IPS DF 6.9 (cell line): ENCODE measurements at regions not wholly inside any gene's neighbourhood (a gene's known extent, or its start where the extent isn't known, plus 50 kb on each side); places are given as distances from the start of the nearest gene placed in this dataset.
"Not testable (repeated sequence)": the region's sequence is repeated elsewhere in the genome, so short reads cannot be mapped to it uniquely, and the experiment has no call there.

Experiments used
- DNase-seq: peaks from one replicate; pipeline ENCODE4 v3.0.0-alpha.2; 2013; ENCODE audit warnings: low read depth, low spot score
- H3K27ac ChIP-seq: one replicate; pipeline ENCODE4 v1.5.1; 2013; ENCODE audit warnings: low read length, control low read depth
- H3K27me3 ChIP-seq: 2 replicates; pipeline ENCODE4 v1.6.1; 2013; ENCODE audit warnings: mild to moderate bottlenecking, low read length; ENCODE audit not compliant: control insufficient read depth, insufficient read depth
- H3K36me3 ChIP-seq: 2 replicates; pipeline ENCODE4 v1.6.1; 2013; ENCODE audit warnings: low read length; ENCODE audit not compliant: control insufficient read depth, insufficient read depth
- H3K4me1 ChIP-seq: 2 replicates; pipeline ENCODE4 v1.6.1; 2013; ENCODE audit warnings: low read length; ENCODE audit not compliant: control insufficient read depth, insufficient read depth
- H3K4me3 ChIP-seq: 2 replicates; pipeline ENCODE4 v1.5.1; 2013; ENCODE audit warnings: mild to moderate bottlenecking, low read length
- H3K9me3 ChIP-seq: 2 replicates; pipeline ENCODE4 v1.6.1; 2013; ENCODE audit warnings: low read length, inconsistent platforms; ENCODE audit not compliant: control insufficient read depth, insufficient read depth
- WGBS: extraction: QIAGEN DNeasy Blood & Tissue Kit; methylation state at CpG from one replicate; pipeline ENCODE4 v1.1.7; 2013; ENCODE audit warnings: mixed read lengths, missing lambda C conversion rate; ENCODE audit not compliant: insufficient read length, insufficient coverage; 5-methylcytosine and 5-hydroxymethylcytosine counted together

DNA sequence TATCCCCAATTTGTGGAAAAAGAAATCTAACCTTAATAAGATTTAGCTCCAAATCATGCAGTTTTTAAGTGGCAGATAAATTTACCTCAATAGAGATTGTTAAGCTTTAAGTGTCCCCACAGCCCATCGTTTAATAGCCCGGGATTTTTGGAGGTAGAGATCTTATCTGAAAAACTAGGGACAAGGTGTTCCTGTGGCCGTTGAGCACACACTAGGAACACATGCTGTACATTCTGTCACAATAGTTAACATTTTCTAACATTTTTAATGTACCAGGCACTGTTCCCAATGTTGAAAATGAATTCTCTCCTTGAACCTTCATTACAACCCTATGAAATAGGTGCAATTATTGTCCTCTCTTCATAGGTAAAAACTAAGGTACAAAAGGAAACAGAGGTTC, 85.7 kb upstream of the PLD5 start:
- Histone ChIP-seq H3K36me3 (no peaks in the 10 kb centered on the region), H3K27ac (no peak overlapping the region), H3K4me1 (no peaks in the 10 kb centered on the region), H3K4me3 (no peak overlapping the region), H3K9me3 (no peaks in the 10 kb centered on the region), H3K27me3 (no peaks in the 10 kb centered on the region)
- no peak for DNase-seq
- no CpG with 5 or more reads among the region's 3 CpGs for WGBS

DNA sequence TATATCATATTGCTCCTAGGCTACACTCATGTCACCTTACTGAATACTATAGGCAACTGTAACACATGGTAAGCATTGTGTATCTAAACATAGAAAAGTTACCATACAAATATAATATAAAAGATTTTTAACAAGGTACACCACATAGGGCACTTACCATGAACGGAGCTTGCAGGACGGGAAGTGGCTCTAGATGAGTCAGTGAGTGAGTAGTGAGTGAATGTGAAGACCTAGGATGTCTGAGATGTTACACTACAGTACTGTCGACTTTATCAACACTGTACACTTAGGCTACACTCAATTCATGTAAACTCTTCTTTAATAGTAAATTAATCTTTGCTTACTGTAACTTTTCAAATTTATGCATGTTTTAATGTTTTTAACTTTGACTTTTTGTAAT, 81.0 kb upstream of the PLD5 start:
- WGBS = no CpG with 5 or more reads among the region's 3 CpGs
- DNase-seq = no peak
- H3K36me3 ChIP-seq = no peaks in the 10 kb centered on the region
- no peaks in the 10 kb centered on the region for H3K27me3 ChIP-seq
- H3K4me3 ChIP-seq = no peak overlapping the region
- H3K27ac ChIP-seq = no peak overlapping the region
- no peaks in the 10 kb centered on the region for H3K9me3 ChIP-seq
- H3K4me1 ChIP-seq = no peaks in the 10 kb centered on the region

DNA sequence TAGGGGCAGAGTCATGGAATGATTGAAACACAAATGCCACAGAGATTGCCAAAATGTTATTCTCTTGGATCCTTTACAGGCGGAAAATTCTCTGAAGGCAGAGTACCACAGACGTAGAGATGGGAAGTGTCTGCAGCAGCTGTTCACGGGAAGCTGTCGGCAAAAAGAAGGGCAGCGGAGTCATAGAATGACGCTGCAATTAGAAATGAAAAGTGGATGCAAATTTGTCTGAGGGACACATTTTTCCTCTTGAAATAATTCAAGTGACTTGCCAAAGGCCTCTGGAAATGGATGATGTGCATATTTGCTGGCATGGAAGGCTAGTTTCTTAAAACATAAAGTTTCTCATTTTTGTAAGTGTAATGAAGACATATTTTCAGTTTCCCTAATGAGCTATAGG, 77.5 kb upstream of the PLD5 start:
- Histone ChIP-seq H3K27ac (no peak overlapping the region), H3K4me3 (no peak overlapping the region), H3K27me3 (no peaks in the 10 kb centered on the region), H3K4me1 (no peaks in the 10 kb centered on the region), H3K36me3 (no peaks in the 10 kb centered on the region), H3K9me3 (no peaks in the 10 kb centered on the region)
- no CpG with 5 or more reads among the region's 6 CpGs for WGBS
- DNase-seq = no peak

DNA sequence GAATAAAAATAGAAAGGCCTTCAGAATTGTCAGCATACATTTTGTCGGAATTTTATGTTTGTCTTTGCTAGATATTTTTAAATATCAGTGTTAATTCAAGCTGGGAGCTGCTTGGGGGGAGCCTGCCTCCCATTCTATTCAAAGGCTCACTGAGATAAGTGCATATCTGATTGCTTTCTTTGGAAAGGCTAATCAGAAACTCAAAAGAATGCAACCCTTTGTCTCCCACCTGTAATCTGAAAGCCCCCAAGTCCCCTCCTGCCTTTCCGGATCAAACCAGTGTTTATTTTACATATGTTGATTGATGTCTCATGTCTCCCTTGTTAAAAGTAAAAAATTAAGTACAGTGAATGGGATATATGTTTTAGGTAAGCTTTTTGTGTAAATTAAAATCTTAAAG, 69.3 kb upstream of the PLD5 start:
- DNase-seq, H3K36me3 ChIP-seq, H3K4me1 ChIP-seq, H3K4me3 ChIP-seq, H3K9me3 ChIP-seq, H3K27me3 ChIP-seq, H3K27ac ChIP-seq: not testable (repeated sequence)
- WGBS = no CpG with 5 or more reads among the region's 2 CpGs

DNA sequence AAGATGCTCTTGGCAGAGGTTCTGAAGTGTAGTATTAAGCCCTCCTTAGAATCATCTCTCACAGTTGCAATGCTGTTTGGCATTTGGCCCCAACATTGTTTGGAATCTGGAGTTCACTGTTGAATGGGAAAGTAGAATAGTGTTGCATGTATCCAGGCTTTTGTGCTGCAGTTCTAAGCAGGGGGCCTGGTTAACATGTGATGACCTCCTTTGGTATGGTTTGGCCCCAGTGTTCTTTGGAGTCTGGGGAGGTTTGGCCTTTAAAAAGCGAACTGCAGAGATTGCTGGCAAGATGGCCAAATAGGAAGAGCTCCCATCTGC, 61.8 kb upstream of the PLD5 start:
- H3K36me3 ChIP-seq = no peaks in the 10 kb centered on the region
- WGBS = no CpG with 5 or more reads among the region's 1 CpG
- no peak overlapping the region for H3K27ac ChIP-seq

DNA sequence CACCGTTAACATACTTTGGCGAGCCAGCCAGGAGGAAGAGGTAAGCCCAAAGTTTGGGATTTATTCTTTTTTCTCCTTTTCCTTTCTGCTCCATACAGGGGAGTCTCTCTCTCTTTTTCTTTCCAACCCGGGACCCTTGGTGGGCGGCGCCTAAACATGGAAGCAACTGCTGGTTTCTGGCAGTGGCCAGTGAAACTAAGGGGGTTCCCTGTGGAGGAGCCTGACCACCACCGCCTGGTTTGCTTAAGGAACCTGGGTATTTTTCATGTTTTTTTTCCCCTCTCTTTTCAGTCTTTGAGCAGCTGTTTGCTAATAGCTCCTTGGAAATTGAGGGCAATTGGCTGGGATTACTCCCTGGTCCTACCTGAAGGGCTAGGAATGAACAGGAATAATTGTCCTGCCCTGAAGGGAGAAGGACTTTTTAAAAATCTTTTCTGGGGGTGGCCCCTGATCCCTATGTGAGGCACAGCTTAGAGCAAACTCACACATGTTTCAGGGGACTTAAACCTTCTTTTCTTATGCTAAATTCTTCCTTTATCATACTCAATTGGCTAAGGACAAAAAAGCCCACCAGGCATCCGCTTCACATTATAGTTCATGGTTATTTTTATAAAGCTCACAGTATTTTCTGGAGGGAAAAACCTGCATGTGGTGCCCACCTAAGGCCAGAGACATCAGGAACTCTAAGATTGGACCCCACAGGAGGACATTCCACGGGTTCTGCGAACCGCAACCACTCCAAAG, 61.3 kb upstream of the PLD5 start:
- Histone ChIP-seq H3K36me3 (no peaks in the 10 kb centered on the region), H3K9me3 (no peaks in the 10 kb centered on the region), H3K4me1 (peaks cover 4% of the 10 kb centered on the region; the same call in 1 of the 2 replicates), H3K4me3 (no peak overlapping the region), H3K27me3 (no peaks in the 10 kb centered on the region; the same call in 1 of the 2 replicates), H3K27ac (peak overlapping the region; percentile 48)
- no CpG with 5 or more reads among the region's 10 CpGs for WGBS
- no peak for DNase-seq

More for the DNA sequence above, 61.8 kb upstream of the PLD5 start:
- peaks cover 4% of the 10 kb centered on the region; the same call in 1 of the 2 replicates for H3K4me1 ChIP-seq
- H3K9me3 ChIP-seq = no peaks in the 10 kb centered on the region
- no peak overlapping the region for H3K4me3 ChIP-seq
- DNase-seq = no peak
- no peaks in the 10 kb centered on the region; the same call in 1 of the 2 replicates for H3K27me3 ChIP-seq

DNA sequence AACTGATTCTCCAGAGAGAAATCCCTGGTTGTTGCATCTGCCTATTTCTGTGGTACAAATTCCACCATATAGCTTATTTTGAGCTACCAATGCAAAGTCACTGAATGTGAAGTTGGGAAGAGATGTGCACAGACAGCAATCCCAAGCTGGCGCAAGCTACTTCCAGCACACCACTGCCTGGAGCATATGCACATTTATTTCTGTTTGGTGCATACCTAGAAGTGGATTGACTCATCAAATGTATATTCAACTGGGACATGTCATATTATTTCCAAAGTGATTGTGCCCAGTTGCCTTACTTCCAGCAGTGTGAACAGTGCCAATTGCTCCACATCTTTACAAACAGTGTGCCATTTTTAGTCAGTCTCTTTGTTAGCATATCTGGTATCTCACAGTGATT, 58.2 kb upstream of the PLD5 start:
- H3K27ac ChIP-seq = no peak overlapping the region
- no peaks in the 10 kb centered on the region for H3K9me3 ChIP-seq
- no peak overlapping the region for H3K4me3 ChIP-seq
- WGBS = no CpG with 5 or more reads among the region's 1 CpG
- peaks cover 4% of the 10 kb centered on the region; the same call in 1 of the 2 replicates for H3K4me1 ChIP-seq
- no peak for DNase-seq
- H3K27me3 ChIP-seq = no peaks in the 10 kb centered on the region; the same call in 1 of the 2 replicates
- H3K36me3 ChIP-seq = no peaks in the 10 kb centered on the region

DNA sequence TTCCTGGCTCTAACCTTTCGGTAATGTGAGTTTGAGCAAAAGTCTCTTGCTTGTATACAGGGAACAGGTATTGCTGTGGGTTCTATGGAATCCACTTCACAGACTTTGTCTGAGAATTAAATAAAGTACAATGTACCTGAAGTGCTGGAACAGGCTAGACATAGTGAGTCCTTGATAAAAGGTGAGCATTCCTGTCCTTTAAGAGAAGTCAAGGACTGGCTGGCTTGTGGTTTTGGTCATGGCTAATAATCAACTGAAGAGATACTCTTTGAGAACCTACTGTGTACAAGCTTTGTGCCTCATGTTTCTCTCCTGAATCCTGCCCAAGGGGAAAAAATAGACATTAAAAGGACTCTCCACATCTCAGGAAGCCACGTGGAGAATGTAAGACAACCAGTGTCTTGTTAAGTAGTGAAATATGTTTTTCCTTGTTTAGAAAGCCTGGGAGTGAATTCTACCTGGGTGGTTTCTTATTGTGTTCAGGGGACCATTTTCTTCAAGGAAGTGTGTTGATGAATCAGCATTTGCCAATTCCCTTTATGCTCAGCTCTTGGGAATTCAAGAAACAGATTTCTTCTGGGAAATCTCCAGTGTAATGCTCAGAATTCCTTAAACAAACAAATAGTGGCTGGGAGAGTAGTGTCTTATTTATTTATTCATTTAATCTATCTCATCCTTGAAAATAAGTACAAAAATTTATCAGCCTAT, 55.2 kb upstream of the PLD5 start:
- no peaks in the 10 kb centered on the region for H3K9me3 ChIP-seq
- H3K36me3 ChIP-seq = no peaks in the 10 kb centered on the region
- no peaks in the 10 kb centered on the region; the same call in 1 of the 2 replicates for H3K27me3 ChIP-seq
- no peaks in the 10 kb centered on the region for H3K4me1 ChIP-seq
- no peak overlapping the region for H3K27ac ChIP-seq
- WGBS = no CpG with 5 or more reads among the region's 2 CpGs
- no peak for DNase-seq
- H3K4me3 ChIP-seq = no peak overlapping the region
